ENCODE measurements at regions not wholly inside any gene's neighbourhood (a gene's known extent, or its start where the extent isn't known, plus 50 kb on each side); places are given as distances from the start of the nearest gene placed in this dataset.

DNA sequence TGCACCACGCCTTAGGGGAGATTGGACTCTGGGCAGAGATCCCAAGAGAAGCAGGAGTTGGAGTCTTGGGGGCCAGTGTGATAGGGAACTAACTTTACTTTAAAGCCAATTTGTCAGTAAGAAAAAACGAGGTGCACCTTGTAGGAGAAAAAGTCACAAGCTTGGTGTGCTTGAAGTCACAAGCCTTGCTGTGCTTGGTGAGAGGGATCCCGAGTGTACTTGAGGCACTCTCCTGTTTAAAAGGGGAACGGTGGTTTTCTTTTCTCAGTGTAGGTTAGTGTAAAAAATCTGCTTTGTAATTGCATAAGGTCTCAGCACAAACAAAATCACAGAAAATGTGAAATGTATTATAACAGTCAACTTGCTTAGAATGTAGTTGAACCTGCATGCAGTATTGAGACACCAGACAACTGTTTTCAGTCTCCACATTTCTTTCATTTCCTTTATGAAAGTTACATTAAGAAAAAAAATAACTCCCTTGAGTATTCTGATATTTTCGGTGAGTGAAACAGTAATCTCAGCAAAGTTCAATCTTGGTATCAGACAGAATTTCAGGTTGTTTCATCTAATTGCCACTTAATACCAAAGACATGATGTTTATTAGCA lies 111.1 kb upstream of the DUSP22 start:
- TF ChIP-seq, protein P1, sequence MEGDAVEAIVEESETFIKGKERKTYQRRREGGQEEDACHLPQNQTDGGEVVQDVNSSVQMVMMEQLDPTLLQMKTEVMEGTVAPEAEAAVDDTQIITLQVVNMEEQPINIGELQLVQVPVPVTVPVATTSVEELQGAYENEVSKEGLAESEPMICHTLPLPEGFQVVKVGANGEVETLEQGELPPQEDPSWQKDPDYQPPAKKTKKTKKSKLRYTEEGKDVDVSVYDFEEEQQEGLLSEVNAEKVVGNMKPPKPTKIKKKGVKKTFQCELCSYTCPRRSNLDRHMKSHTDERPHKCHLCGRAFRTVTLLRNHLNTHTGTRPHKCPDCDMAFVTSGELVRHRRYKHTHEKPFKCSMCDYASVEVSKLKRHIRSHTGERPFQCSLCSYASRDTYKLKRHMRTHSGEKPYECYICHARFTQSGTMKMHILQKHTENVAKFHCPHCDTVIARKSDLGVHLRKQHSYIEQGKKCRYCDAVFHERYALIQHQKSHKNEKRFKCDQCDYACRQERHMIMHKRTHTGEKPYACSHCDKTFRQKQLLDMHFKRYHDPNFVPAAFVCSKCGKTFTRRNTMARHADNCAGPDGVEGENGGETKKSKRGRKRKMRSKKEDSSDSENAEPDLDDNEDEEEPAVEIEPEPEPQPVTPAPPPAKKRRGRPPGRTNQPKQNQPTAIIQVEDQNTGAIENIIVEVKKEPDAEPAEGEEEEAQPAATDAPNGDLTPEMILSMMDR (IDR thresholded peaks at IDR 0.05; ENCODE audit: low read depth, low read length) = no peak
- TF ChIP-seq EZH2phosphoT487 (IDR thresholded peaks at IDR 0.05; ENCODE audit: low read depth) = no peak
